DOHH2 (cell line): ENCODE measurements at regions not wholly inside any gene's neighbourhood (a gene's known extent, or its start where the extent isn't known, plus 50 kb on each side); places are given as distances from the start of the nearest gene placed in this dataset.

ENCODE experiments used
- H3F3A ChIP-seq: fragments of 200-600 bp; sonication (generic), shearing (Covaris generic); 2 replicates; pipeline ENCODE4 v1.6.0; 2016; ENCODE audit warnings: antibody characterized with exemption, mild to moderate bottlenecking; ENCODE audit not compliant: control insufficient read depth, insufficient read depth
- H3K27ac ChIP-seq: fragments of 200-600 bp; sonication (generic); 2 replicates; pipeline ENCODE4 v1.5.1; 2014; ENCODE audit warnings: low read depth, mild to moderate bottlenecking, low read length, moderate library complexity
- H3K27me3 ChIP-seq: fragments of 200-600 bp; sonication (generic); 2 replicates; pipeline ENCODE4 v1.6.1; 2014; ENCODE audit warnings: mild to moderate bottlenecking, low read length, mixed read lengths; ENCODE audit not compliant: control insufficient read depth
- H3K36me3 ChIP-seq: fragments of 200-600 bp; sonication (generic); 2 replicates; pipeline ENCODE4 v1.6.1; 2014; ENCODE audit warnings: mild to moderate bottlenecking, low read length, moderate library complexity, mixed read lengths; ENCODE audit not compliant: control insufficient read depth
- H3K4me1 ChIP-seq: fragments of 200-600 bp; sonication (generic); 2 replicates; pipeline ENCODE4 v1.6.1; 2014; ENCODE audit warnings: mild to moderate bottlenecking, low read length, mixed read lengths; ENCODE audit not compliant: control insufficient read depth
- H3K4me2 ChIP-seq: fragments of 200-600 bp; sonication (generic); 2 replicates; pipeline ENCODE4 v1.6.0; 2014; ENCODE audit warnings: mild to moderate bottlenecking, low read length, moderate library complexity
- H3K4me3 ChIP-seq: fragments of 200-600 bp; sonication (generic); 2 replicates; pipeline ENCODE4 v1.5.1; 2014; ENCODE audit warnings: mild to moderate bottlenecking, low read length, mixed read lengths
- H3K79me2 ChIP-seq: fragments of 200-600 bp; sonication (generic); 2 replicates; pipeline ENCODE4 v1.6.1; 2014; ENCODE audit warnings: mild to moderate bottlenecking, low read length, mixed read lengths; ENCODE audit not compliant: control insufficient read depth
- H3K9me2 ChIP-seq: fragments of 200-600 bp; sonication (generic); replicated peaks from 2 replicates; pipeline ENCODE4 v1.6.1; 2014; ENCODE audit warnings: mild to moderate bottlenecking, low read length, mixed read lengths; ENCODE audit not compliant: control insufficient read depth
- H3K9me3 ChIP-seq: fragments of 200-600 bp; sonication (generic); 2 replicates; pipeline ENCODE4 v1.6.1; 2014; ENCODE audit warnings: antibody characterized with exemption, low read length, mixed read lengths; ENCODE audit not compliant: control insufficient read depth, insufficient read depth
- H4K20me1 ChIP-seq: fragments of 200-600 bp; sonication (generic); 2 replicates; pipeline ENCODE4 v1.6.0; 2014; ENCODE audit warnings: low read depth, mild to moderate bottlenecking, antibody characterized with exemption, low read length, moderate library complexity; ENCODE audit not compliant: control insufficient read depth, insufficient read depth
- CTCF ChIP-seq: fragments of 200-600 bp; sonication (generic); IDR thresholded peaks from one replicate; pipeline ENCODE4 v1.5.1; 2014; ENCODE audit warnings: antibody characterized with exemption, mild to moderate bottlenecking, low read depth, low read length; ENCODE audit not compliant: poor library complexity, severe bottlenecking
- EZH2phosphoT487 ChIP-seq: fragments of 200-600 bp; sonication (generic); IDR thresholded peaks from 2 replicates; pipeline ENCODE4 v1.6.1; 2017; ENCODE audit warnings: borderline replicate concordance, mild to moderate bottlenecking, antibody characterized with exemption, low read length, moderate library complexity, mixed read lengths

GRCh38 chr2:57760381-57760801 is 286.2 kb upstream of the VRK2 start:
- H3K36me3 ChIP-seq = no peaks in the 10 kb centered on the region
- no peaks in the 10 kb centered on the region for H3F3A ChIP-seq
- H3K27ac ChIP-seq = no peak overlapping the region
- peak overlapping the region; percentile 59 for H3K4me2 ChIP-seq
- H3K4me1 ChIP-seq = peaks cover 22% of the 10 kb centered on the region
- peaks cover 16% of the 10 kb centered on the region; the same call in 1 of the 2 replicates for H3K27me3 ChIP-seq
- peak overlapping the region; percentile 42; the same call in 1 of the 2 replicates for H3K4me3 ChIP-seq
- H3K79me2 ChIP-seq = no peaks in the 10 kb centered on the region
- H3K9me2 ChIP-seq = no peaks in the 10 kb centered on the region
- TF ChIP-seq CTCF = no peak
- no peak for TF ChIP-seq EZH2phosphoT487
- no peaks in the 10 kb centered on the region for H3K9me3 ChIP-seq
- no peaks in the 10 kb centered on the region for H4K20me1 ChIP-seq

GRCh38 chr2:57776916-57777315 is 269.7 kb upstream of the VRK2 start:
- TF ChIP-seq EZH2phosphoT487 (no peak), CTCF (no peak)
- no peaks in the 10 kb centered on the region for H3K9me3 ChIP-seq
- H3K4me2 ChIP-seq = no peak overlapping the region
- no peaks in the 10 kb centered on the region for H3K4me1 ChIP-seq
- H3K27ac ChIP-seq = no peak overlapping the region
- no peaks in the 10 kb centered on the region for H3K79me2 ChIP-seq
- no peaks in the 10 kb centered on the region for H3F3A ChIP-seq
- no peaks in the 10 kb centered on the region for H3K9me2 ChIP-seq
- H4K20me1 ChIP-seq = no peaks in the 10 kb centered on the region
- no peaks in the 10 kb centered on the region for H3K27me3 ChIP-seq
- no peaks in the 10 kb centered on the region for H3K36me3 ChIP-seq
- H3K4me3 ChIP-seq = no peak overlapping the region

GRCh38 chr2:57782587-57782986 is 264.0 kb upstream of the VRK2 start:
- no peak overlapping the region for H3K27ac ChIP-seq
- TF ChIP-seq CTCF (no peak), EZH2phosphoT487 (no peak)
- H3K27me3 ChIP-seq = no peaks in the 10 kb centered on the region
- no peak overlapping the region for H3K4me2 ChIP-seq
- no peaks in the 10 kb centered on the region for H3K4me1 ChIP-seq
- H4K20me1 ChIP-seq = no peaks in the 10 kb centered on the region
- H3K9me3 ChIP-seq = no peaks in the 10 kb centered on the region
- H3K36me3 ChIP-seq = no peaks in the 10 kb centered on the region
- no peak overlapping the region for H3K4me3 ChIP-seq
- no peaks in the 10 kb centered on the region for H3K9me2 ChIP-seq
- no peaks in the 10 kb centered on the region for H3F3A ChIP-seq
- no peaks in the 10 kb centered on the region for H3K79me2 ChIP-seq
